H1 (cell line): ENCODE measurements at regions not wholly inside any gene's neighbourhood (a gene's known extent, or its start where the extent isn't known, plus 50 kb on each side); places are given as distances from the start of the nearest gene placed in this dataset.

Experiments used
- CTCF ChIA-PET: fragments of 300-600 bp; sonication (Branson Sonifier 250); formaldehyde crosslinking; loops from one replicate; lab custom pipeline; 2021; ENCODE audit not compliant: partially characterized antibody; lab: Charles Lee
- POLR2A ChIA-PET: fragments of 300-600 bp; sonication (Branson Sonifier 250); formaldehyde crosslinking; loops from one replicate; lab custom pipeline; 2021; ENCODE audit warnings: inconsistent platforms; ENCODE audit not compliant: partially characterized antibody; lab: Charles Lee
- DNase-seq, 2 experiments: peaks; one replicate each; pipeline versions ENCODE4 v3.0.0 to v3.0.0-alpha.2; 2010 to 2022; ENCODE audit warnings: low spot score in 2 of 2, low read depth in 1 of 2, mixed read lengths in 1 of 2
- FAIRE-seq: peaks from 2 replicates; lab custom pipeline; 2011; peaks lifted over from hg19 to GRCh38; lab: Jason Lieb, UNC
- H2AFZ ChIP-seq: 2 replicates; pipeline ENCODE4 v1.8.1; 2012; ENCODE audit warnings: low read length, inconsistent platforms
- H2AK5ac ChIP-seq: 2 replicates; pipeline ENCODE4 v1.6.1; 2013; ENCODE audit warnings: low read depth, low read length
- H2BK120ac ChIP-seq: replicated peaks from 2 replicates; pipeline ENCODE3; 2013; ENCODE audit warnings: low read depth, low read length, inconsistent platforms
- H2BK12ac ChIP-seq: 2 replicates; pipeline ENCODE4 v1.6.1; 2013; ENCODE audit warnings: low read depth, low read length
- H2BK15ac ChIP-seq: 2 replicates; pipeline ENCODE4 v1.6.1; 2013; ENCODE audit warnings: low read length
- H2BK20ac ChIP-seq: 2 replicates; pipeline ENCODE4 v1.6.1; 2013; ENCODE audit warnings: low read length
- H2BK5ac ChIP-seq: 2 replicates; pipeline ENCODE4 v1.6.1; 2013; ENCODE audit warnings: low read depth, low read length
- H3K14ac ChIP-seq: 2 replicates; pipeline ENCODE4 v1.6.1; 2013; ENCODE audit warnings: inconsistent platforms; ENCODE audit not compliant: insufficient read length
- H3K18ac ChIP-seq: 2 replicates; pipeline ENCODE4 v1.6.1; 2013; ENCODE audit warnings: low read length; ENCODE audit errors: extremely low read depth
- H3K23ac ChIP-seq: 2 replicates; pipeline ENCODE4 v1.6.1; 2013; ENCODE audit warnings: inconsistent platforms; ENCODE audit not compliant: insufficient read length
- H3K23me2 ChIP-seq: 2 replicates; pipeline ENCODE4 v1.6.1; 2013; ENCODE audit warnings: low read depth, low read length
- H3K27ac ChIP-seq: 2 replicates; pipeline ENCODE4 v1.6.1; 2011; ENCODE audit warnings: low read depth, low read length, inconsistent platforms
- H3K27me3 ChIP-seq, 4 experiments: replicated peaks in 1 of 4; 1 replicate in 1 of 4; 2 replicates in 3 of 4; pipeline versions ENCODE4 v1.6.1 to v1.8.1; 2011 to 2013; ENCODE audit warnings: low read length in 3 of 4, mild to moderate bottlenecking in 3 of 4, inconsistent platforms in 2 of 4, mixed read lengths in 2 of 4, moderate library complexity in 1 of 4; ENCODE audit not compliant: control insufficient read depth in 3 of 4, insufficient read depth in 3 of 4; ENCODE audit errors: extremely low read depth in 1 of 4
- H3K36me3 ChIP-seq, 4 experiments: 2 replicates each; pipeline versions ENCODE4 v1.6.1 to v1.8.1; 2011 to 2013; ENCODE audit warnings: mild to moderate bottlenecking in 4 of 4, low read length in 3 of 4, moderate library complexity in 2 of 4, control low read depth in 1 of 4, inconsistent platforms in 1 of 4; ENCODE audit not compliant: insufficient read depth in 4 of 4, control insufficient read depth in 2 of 4
- H3K4ac ChIP-seq: replicated peaks from 2 replicates; pipeline ENCODE3; 2013; ENCODE audit warnings: low read length, low read depth, mixed read lengths, inconsistent platforms; ENCODE audit not compliant: insufficient read length
- H3K4me1 ChIP-seq, 4 experiments: replicated peaks in 1 of 4; 1 replicate in 1 of 4; 2 replicates in 3 of 4; pipeline versions ENCODE4 v1.6.1 to v1.8.1; 2011 to 2013; ENCODE audit warnings: low read length in 3 of 4, inconsistent platforms in 2 of 4, mixed read lengths in 1 of 4; ENCODE audit not compliant: insufficient read depth in 4 of 4, control insufficient read depth in 3 of 4
- H3K4me2 ChIP-seq, 2 experiments: 2 replicates each; pipeline versions ENCODE4 v1.6.1 to v1.8.1; 2011 to 2013; ENCODE audit warnings: low read depth in 2 of 2, low read length in 2 of 2, control low read depth in 1 of 2, inconsistent platforms in 1 of 2, mild to moderate bottlenecking in 1 of 2; ENCODE audit not compliant: insufficient read depth in 1 of 2
- H3K4me3 ChIP-seq, 4 experiments: fragments of 200-600, 300-600 bp in 1 of 4; sonication (generic), shearing (Covaris generic), sonication (Bioruptor Twin) in 1 of 4; 2 replicates each; pipeline versions ENCODE4 v1.5.1 to v1.8.1; 2011 to 2016; ENCODE audit warnings: low read length in 4 of 4, low read depth in 3 of 4, control low read depth in 2 of 4, inconsistent platforms in 2 of 4, mild to moderate bottlenecking in 2 of 4, mixed read lengths in 1 of 4, moderate library complexity in 1 of 4; ENCODE audit not compliant: insufficient read depth in 2 of 4; ENCODE audit errors: extremely low read depth in 1 of 4
- H3K56ac ChIP-seq: replicated peaks from 2 replicates; pipeline ENCODE3; 2013; ENCODE audit warnings: low read depth, mild to moderate bottlenecking, mixed read lengths, low read length, inconsistent platforms; ENCODE audit not compliant: insufficient read length
- H3K79me1 ChIP-seq: 2 replicates; pipeline ENCODE4 v1.6.1; 2013; ENCODE audit warnings: low read depth, low read length, control low read depth
- H3K79me2 ChIP-seq, 2 experiments: 2 replicates each; pipeline versions ENCODE4 v1.6.1 to v1.8.1; 2012 to 2013; ENCODE audit warnings: low read length in 2 of 2, mild to moderate bottlenecking in 2 of 2, inconsistent platforms in 1 of 2; ENCODE audit not compliant: insufficient read depth in 2 of 2, control insufficient read depth in 1 of 2
- H3K9ac ChIP-seq, 4 experiments: replicated peaks in 1 of 4; 1 replicate in 1 of 4; 2 replicates in 3 of 4; pipeline versions ENCODE4 v1.6.1 to v1.8.1; 2011 to 2013; ENCODE audit warnings: low read depth in 3 of 4, low read length in 3 of 4, control low read depth in 2 of 4, mild to moderate bottlenecking in 2 of 4, moderate library complexity in 2 of 4, inconsistent platforms in 1 of 4; ENCODE audit errors: extremely low read depth in 1 of 4
- H3K9me3 ChIP-seq, 2 experiments: 2 replicates each; pipeline versions ENCODE4 v1.6.1 to v1.8.1; 2012 to 2013; ENCODE audit warnings: mild to moderate bottlenecking in 2 of 2, moderate library complexity in 2 of 2, control low read depth in 1 of 2, inconsistent platforms in 1 of 2, low read depth in 1 of 2, low read length in 1 of 2, mixed read lengths in 1 of 2; ENCODE audit not compliant: insufficient read depth in 2 of 2
- H4K20me1 ChIP-seq, 2 experiments: replicated peaks in 1 of 2; 2 replicates each; pipeline versions ENCODE3 to v1.8.1; 2011 to 2013; ENCODE audit warnings: inconsistent platforms in 2 of 2, low read length in 2 of 2, mild to moderate bottlenecking in 1 of 2; ENCODE audit not compliant: insufficient read depth in 2 of 2, control insufficient read depth in 1 of 2
- H4K5ac ChIP-seq: 2 replicates; pipeline ENCODE4 v1.6.1; 2013; ENCODE audit warnings: low read length, low read depth, mixed read lengths, inconsistent platforms; ENCODE audit not compliant: insufficient read length
- H4K8ac ChIP-seq: 2 replicates; pipeline ENCODE4 v1.8.0; 2013; ENCODE audit warnings: mild to moderate bottlenecking, moderate library complexity, low read length, inconsistent platforms; ENCODE audit not compliant: insufficient read depth; ENCODE audit errors: extremely low read depth
- H4K91ac ChIP-seq: replicated peaks from 2 replicates; pipeline ENCODE3; 2013; ENCODE audit warnings: low read length, mixed read lengths, inconsistent platforms; ENCODE audit not compliant: insufficient read length
- CHD1 ChIP-seq: IDR thresholded peaks from 2 replicates; pipeline ENCODE4 v1.6.1; 2012; ENCODE audit warnings: low read depth, low read length, improper control_type of control experiment
- EP300 ChIP-seq, 2 experiments: IDR thresholded peaks; 1 replicate in 1 of 2; 2 replicates in 1 of 2; pipeline ENCODE4 v1.6.1; 2011 to 2012; ENCODE audit warnings: low read depth in 2 of 2, low read length in 2 of 2, mild to moderate bottlenecking in 2 of 2, borderline replicate concordance in 1 of 2, inconsistent platforms in 1 of 2, moderate library complexity in 1 of 2
- POLR2A ChIP-seq, 2 experiments: IDR thresholded peaks; 1 replicate in 1 of 2; 2 replicates in 1 of 2; pipeline ENCODE4 v1.6.1; 2011; ENCODE audit warnings: low read depth in 2 of 2, low read length in 2 of 2, mild to moderate bottlenecking in 2 of 2; ENCODE audit errors: control extremely low read depth in 1 of 2
- POU5F1 ChIP-seq: IDR thresholded peaks from 2 replicates; pipeline ENCODE4 v1.6.1; 2011; ENCODE audit warnings: low read depth, mild to moderate bottlenecking, low read length, moderate library complexity
- TCF12 ChIP-seq: IDR thresholded peaks from 2 replicates; pipeline ENCODE4 v1.6.1; 2011; ENCODE audit warnings: low read depth, mild to moderate bottlenecking, low read length
- WGBS, 2 experiments: shearing (Covaris generic) in 1 of 2; methylation state at CpG; one replicate each; pipeline versions ENCODE4 v1.1.6 to v1.1.7; 2013 to 2015; ENCODE audit warnings: low lambda C conversion rate in 2 of 2, mixed read lengths in 2 of 2, inconsistent platforms in 1 of 2, low coverage in 1 of 2, missing lambda C conversion rate in 1 of 2; ENCODE audit not compliant: insufficient replicate concordance in 2 of 2, insufficient coverage in 1 of 2, insufficient read length in 1 of 2; ENCODE audit errors: extremely low coverage in 1 of 2, missing lambda C conversion rate in 1 of 2; 5-methylcytosine and 5-hydroxymethylcytosine counted together
- TF ChIP-seq, protein P1 (sequence below), 3 experiments: IDR thresholded peaks; 1 replicate in 2 of 3; 2 replicates in 1 of 3; pipeline versions ENCODE4 v1.5.1 to v1.6.1; 2011; ENCODE audit warnings: low read length in 3 of 3, mild to moderate bottlenecking in 3 of 3, inconsistent platforms in 2 of 3, low read depth in 1 of 3, moderate library complexity in 1 of 3; ENCODE audit not compliant: insufficient read depth in 1 of 3; ENCODE audit errors: control extremely low read depth in 1 of 3

DNA sequence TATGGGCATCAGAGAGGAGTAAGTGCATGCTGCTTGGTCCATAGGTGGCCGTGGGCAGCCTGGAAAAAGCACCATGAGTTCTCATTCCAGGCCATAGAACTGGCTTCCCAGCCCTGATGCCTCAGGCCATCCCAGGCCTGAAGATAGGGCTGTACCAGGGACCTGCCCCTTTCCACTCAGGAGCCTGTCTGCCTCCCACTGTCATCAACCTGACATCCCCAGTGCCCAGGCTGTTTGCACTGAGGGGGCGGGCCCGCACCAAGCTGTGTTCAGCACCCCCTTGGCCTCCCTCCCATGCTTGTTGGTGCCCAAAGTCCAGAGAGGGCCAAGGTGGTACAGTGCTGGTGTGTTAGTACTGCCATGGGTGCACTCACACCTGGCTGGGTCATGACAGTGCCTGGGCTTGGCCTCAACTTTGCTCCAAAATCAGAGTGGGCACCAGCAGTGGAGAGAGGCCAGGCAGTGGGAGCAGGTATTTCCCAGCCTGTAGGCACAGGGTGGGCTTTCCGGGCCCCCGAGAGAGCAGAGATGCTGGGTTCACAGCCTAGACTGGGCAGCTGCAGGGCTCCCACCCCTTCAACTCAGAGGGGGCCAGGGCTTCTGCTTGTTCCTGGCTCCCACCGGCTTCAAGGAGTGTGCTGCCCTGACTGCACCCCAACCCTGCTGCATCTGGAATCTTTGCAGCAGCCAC, 556.1 kb downstream of the SI start:
- CTCF ChIA-PET = no interaction called here
- Histone ChIP-seq H4K8ac (no peak overlapping the region), H3K79me1 (no peaks in the 10 kb centered on the region), H2BK20ac (no peak overlapping the region), H3K23ac (no peak overlapping the region), H3K4me1 (no peaks in the 10 kb centered on the region), H3K27ac (no peak overlapping the region), H4K91ac (no peak overlapping the region), H3K79me2 (no peaks in the 10 kb centered on the region), H2BK120ac (no peak overlapping the region), H3K9me3 (no peaks in the 10 kb centered on the region; a peak in 1 of 4 replicates), H3K56ac (no peak overlapping the region), H2AK5ac (no peak overlapping the region), H3K27me3 (no peaks in the 10 kb centered on the region), H3K14ac (no peak overlapping the region), H3K36me3 (no peaks in the 10 kb centered on the region), H2AFZ (no peak overlapping the region), H3K18ac (no peak overlapping the region), H4K20me1 (no peaks in the 10 kb centered on the region), H3K4me2 (no peak overlapping the region), H2BK5ac (no peak overlapping the region), H2BK15ac (no peak overlapping the region), H3K4ac (no peak overlapping the region), H3K4me3 (no peak overlapping the region), H3K9ac (no peak overlapping the region), H4K5ac (no peak overlapping the region), H2BK12ac (no peak overlapping the region), H3K23me2 (no peaks in the 10 kb centered on the region)
- WGBS, 2 experiments = 97% methylated on average over 4 of the region's 6 CpGs; no CpG with 5 or more reads in 1 of the 2 experiments
- POLR2A ChIA-PET = no interaction called here
- FAIRE-seq = no peak
- no peak for DNase-seq
- TF ChIP-seq EP300 (IDR thresholded peaks at IDR 0.05; ENCODE audit: borderline replicate concordance in 1 of 2, low read depth in 2 of 2, low read length in 2 of 2) (no peak), TCF12 (no peak), POU5F1 (no peak), CHD1 (no peak), POLR2A (IDR thresholded peaks at IDR 0.05; ENCODE audit: control extremely low read depth in 1 of 2, low read depth in 2 of 2, low read length in 2 of 2) (no peak)
- TF ChIP-seq, protein P1, sequence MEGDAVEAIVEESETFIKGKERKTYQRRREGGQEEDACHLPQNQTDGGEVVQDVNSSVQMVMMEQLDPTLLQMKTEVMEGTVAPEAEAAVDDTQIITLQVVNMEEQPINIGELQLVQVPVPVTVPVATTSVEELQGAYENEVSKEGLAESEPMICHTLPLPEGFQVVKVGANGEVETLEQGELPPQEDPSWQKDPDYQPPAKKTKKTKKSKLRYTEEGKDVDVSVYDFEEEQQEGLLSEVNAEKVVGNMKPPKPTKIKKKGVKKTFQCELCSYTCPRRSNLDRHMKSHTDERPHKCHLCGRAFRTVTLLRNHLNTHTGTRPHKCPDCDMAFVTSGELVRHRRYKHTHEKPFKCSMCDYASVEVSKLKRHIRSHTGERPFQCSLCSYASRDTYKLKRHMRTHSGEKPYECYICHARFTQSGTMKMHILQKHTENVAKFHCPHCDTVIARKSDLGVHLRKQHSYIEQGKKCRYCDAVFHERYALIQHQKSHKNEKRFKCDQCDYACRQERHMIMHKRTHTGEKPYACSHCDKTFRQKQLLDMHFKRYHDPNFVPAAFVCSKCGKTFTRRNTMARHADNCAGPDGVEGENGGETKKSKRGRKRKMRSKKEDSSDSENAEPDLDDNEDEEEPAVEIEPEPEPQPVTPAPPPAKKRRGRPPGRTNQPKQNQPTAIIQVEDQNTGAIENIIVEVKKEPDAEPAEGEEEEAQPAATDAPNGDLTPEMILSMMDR (IDR thresholded peaks at IDR 0.05; ENCODE audit: control extremely low read depth in 1 of 3, insufficient read depth in 1 of 3, low read depth in 1 of 3, low read length in 3 of 3) = no peak
